ENCODE measurements at regions not wholly inside any gene's neighbourhood (a gene's known extent, or its start where the extent isn't known, plus 50 kb on each side); places are given as distances from the start of the nearest gene placed in this dataset.

DNA sequence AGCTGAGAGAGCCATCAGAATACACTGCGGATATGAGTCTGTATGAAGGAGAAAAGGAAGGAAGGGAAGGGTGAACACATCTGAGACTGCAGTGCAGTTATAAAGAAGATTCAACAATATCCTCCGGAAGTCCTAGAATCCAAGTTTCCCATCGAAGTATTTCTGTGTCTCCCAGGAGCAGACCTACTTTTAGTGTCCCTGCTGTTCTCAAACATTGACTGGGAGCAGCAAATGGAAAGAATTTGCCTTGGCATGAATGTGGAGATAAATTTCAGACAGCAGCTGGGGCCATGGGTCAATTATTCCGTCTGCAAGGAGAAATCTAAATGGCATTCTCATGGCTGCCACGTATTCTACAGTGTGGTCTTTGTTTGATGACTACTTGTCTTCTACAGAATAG lies 478.1 kb upstream of the SMC2 start:
- H3K4me3 ChIP-seq (replicated peaks in 1 of 2; ENCODE audit: low read depth in 2 of 2, low read length in 2 of 2), result no peak overlapping the region
- TF ChIP-seq, protein P1, sequence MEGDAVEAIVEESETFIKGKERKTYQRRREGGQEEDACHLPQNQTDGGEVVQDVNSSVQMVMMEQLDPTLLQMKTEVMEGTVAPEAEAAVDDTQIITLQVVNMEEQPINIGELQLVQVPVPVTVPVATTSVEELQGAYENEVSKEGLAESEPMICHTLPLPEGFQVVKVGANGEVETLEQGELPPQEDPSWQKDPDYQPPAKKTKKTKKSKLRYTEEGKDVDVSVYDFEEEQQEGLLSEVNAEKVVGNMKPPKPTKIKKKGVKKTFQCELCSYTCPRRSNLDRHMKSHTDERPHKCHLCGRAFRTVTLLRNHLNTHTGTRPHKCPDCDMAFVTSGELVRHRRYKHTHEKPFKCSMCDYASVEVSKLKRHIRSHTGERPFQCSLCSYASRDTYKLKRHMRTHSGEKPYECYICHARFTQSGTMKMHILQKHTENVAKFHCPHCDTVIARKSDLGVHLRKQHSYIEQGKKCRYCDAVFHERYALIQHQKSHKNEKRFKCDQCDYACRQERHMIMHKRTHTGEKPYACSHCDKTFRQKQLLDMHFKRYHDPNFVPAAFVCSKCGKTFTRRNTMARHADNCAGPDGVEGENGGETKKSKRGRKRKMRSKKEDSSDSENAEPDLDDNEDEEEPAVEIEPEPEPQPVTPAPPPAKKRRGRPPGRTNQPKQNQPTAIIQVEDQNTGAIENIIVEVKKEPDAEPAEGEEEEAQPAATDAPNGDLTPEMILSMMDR (IDR thresholded peaks at IDR 0.05; ENCODE audit: low read depth, low read length), result no peak
- DNase-seq (ENCODE audit: low read depth in 2 of 2), result no peak

DNA sequence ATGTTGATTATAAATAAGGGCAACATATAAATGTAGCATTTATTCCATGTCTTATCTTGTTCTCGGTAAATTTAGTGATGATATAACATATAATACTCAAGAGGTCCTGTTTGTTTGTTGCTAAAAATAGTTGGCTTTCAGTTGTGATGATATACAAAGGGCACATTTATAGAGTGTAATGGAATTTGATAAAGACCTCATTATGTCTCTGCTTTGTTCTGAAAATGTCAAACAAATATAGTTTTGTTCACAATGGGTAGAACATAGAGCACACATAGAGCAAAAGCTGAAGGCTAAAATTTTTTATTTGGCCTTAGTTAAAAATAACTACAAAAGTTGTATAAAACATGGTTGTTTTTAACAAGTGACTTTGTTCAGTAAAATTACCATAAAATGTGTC lies 477.1 kb upstream of the SMC2 start:
- H3K4me3 ChIP-seq (replicated peaks in 1 of 2; ENCODE audit: low read depth in 2 of 2, low read length in 2 of 2), result no peak overlapping the region
- no peak for DNase-seq (ENCODE audit: low read depth in 2 of 2)
- TF ChIP-seq, protein P1 (IDR thresholded peaks at IDR 0.05; ENCODE audit: low read depth, low read length), result no peak

DNA sequence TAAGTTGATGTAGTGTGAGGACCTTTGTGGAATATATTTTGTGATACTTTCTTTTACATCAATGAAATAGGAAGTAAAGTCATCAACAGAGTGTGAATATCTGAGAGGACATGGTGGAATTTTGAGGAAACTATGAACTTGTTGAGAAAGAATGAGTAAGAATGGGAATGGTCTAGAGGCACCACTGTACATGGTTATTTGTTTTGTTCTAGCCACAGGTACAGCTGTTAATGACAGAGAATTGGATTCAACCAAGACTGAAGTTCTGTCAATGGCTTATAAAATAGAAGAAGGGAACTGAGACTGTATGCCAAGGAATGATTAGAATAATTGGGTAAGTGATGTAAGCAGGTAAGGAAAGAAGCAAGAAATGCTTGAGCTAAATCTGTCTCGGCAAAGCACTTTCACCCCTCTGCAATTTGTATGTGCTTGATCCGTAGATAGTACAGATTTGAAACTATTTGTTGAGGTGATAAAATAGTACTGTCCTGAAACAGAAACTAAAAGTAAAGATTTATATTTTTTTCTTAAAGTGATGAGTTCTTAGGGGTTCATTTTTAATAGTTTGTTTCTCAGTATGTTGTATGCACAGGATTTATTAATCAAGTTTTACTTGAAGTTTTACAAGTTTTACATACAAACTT lies 468.8 kb upstream of the SMC2 start:
- DNase-seq (ENCODE audit: low read depth in 2 of 2), result no peak
- no peak overlapping the region for H3K4me3 ChIP-seq (replicated peaks in 1 of 2; ENCODE audit: low read depth in 2 of 2, low read length in 2 of 2)
- TF ChIP-seq, protein P1 (IDR thresholded peaks at IDR 0.05; ENCODE audit: low read depth, low read length), result no peak

DNA sequence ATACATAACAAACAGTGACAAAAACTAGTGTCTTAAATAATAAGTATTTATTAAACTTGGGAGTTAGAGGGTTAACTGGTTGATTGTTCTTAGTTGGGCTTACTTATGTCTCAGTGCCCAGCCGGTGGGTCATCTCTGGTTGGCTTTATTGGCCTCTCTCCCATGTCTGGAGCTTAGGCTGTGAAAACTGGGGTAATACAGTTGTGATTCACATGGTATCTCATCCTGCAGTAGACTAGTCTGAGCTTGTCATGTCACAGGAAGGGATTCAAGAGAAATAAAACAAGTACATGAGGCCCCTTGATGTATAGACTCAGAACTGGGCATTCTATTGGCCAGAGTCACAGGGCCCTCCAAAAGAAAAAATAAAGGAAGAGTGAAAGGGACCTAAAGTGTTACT lies 466.4 kb upstream of the SMC2 start:
- H3K4me3 ChIP-seq (replicated peaks in 1 of 2; ENCODE audit: low read depth in 2 of 2, low read length in 2 of 2), result no peak overlapping the region
- TF ChIP-seq, protein P1 (IDR thresholded peaks at IDR 0.05; ENCODE audit: low read depth, low read length), result no peak
- DNase-seq (ENCODE audit: low read depth in 2 of 2), result peak in 1 of 2 donors; percentile 8

DNA sequence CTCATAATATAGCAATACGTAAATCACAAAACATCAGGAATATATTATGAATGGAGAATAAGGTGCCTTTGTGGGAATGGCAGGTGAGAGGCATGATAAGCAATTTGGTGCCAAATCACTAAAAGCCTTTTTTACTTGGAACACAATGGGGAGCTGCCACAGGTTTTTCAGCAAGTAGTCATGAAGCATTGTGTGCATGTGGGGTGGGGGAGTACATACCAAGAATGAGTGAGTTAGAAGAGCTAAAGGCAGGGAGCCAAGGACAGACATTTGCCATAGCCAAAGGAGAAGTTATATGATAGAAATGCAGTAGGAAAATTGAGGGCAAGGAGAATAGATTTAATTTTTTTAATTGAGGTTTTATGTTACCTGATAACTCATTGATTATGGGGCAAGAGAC lies 445.0 kb upstream of the SMC2 start:
- H3K4me3 ChIP-seq (replicated peaks in 1 of 2; ENCODE audit: low read depth in 2 of 2, low read length in 2 of 2), result no peak overlapping the region
- no peak for DNase-seq (ENCODE audit: low read depth in 2 of 2)
- TF ChIP-seq, protein P1 (IDR thresholded peaks at IDR 0.05; ENCODE audit: low read depth, low read length), result no peak

- TF ChIP-seq, protein P1 (IDR thresholded peaks at IDR 0.05; ENCODE audit: low read depth, low read length), result no peak
- no peak for DNase-seq (ENCODE audit: low read depth in 2 of 2)
- H3K4me3 ChIP-seq (replicated peaks in 1 of 2; ENCODE audit: low read depth in 2 of 2, low read length in 2 of 2), result no peak overlapping the region
These were observed 436.0 kb upstream of the SMC2 start for GRCh38 chr9:103658156-103658555.

DNA sequence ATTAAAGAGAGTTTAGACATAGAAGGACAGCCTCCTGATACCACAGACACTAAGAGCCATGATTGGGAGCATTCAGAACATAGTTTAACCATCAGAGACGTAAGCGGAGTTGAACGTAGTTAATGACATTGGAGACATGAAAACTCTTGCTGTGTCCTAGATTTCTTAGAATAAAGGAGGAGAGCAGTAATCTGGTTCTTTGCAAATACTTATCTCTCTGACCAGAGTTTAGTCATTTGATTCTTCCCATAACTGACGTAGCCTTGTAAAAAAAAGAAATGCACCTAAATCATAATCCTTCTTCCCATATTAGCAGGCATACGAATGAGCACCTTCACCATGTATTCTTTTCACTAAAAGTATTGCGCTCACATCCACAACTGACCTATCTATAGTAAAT lies 433.3 kb upstream of the SMC2 start:
- no peak for DNase-seq (ENCODE audit: low read depth in 2 of 2)
- TF ChIP-seq, protein P1 (IDR thresholded peaks at IDR 0.05; ENCODE audit: low read depth, low read length), result no peak
- H3K4me3 ChIP-seq (replicated peaks in 1 of 2; ENCODE audit: low read depth in 2 of 2, low read length in 2 of 2), result no peak overlapping the region
